HCT116 (cell line): ENCODE measurements at regions not wholly inside any gene's neighbourhood (a gene's known extent, or its start where the extent isn't known, plus 50 kb on each side); places are given as distances from the start of the nearest gene placed in this dataset.

Source experiments
- ATAC-seq: fragments of 200-7000 bp; cut with Tn5 transposase; 2 replicates; pipeline ENCODE4 v1.9.1; 2020; ENCODE audit warnings: mild to moderate bottlenecking, moderate library complexity
- BruUV-seq: library from RNA; stranded (reverse); fragments of 400-500 nt; replicated peaks from 2 replicates; lab custom pipeline; 2021; lab: Mats Ljungman, UMichigan
- CTCF ChIA-PET: fragments of 300-600 bp; sonication (Branson Sonifier 250); formaldehyde crosslinking; loops from one replicate; lab custom pipeline; 2021; ENCODE audit warnings: antibody characterized with exemption; lab: Charles Lee
- POLR2A ChIA-PET: fragments of 300-600, 350-600 bp; sonication (Branson Sonifier 250); formaldehyde crosslinking; loops from one replicate; lab custom pipeline; 2021; ENCODE audit warnings: antibody characterized with exemption; lab: Charles Lee
- RAD21 ChIA-PET, 2 experiments: fragments of 300-600 bp; sonication (Branson Sonifier 250); formaldehyde crosslinking; loops; one replicate each; lab custom pipeline; 2023; ENCODE audit warnings: low total read pairs in 2 of 2; ENCODE audit not compliant: uncharacterized antibody in 2 of 2, unreplicated experiment in 2 of 2, low non-redundant PET in 1 of 2; lab: Charles Lee
- DNase-seq: peaks from one replicate; pipeline ENCODE4 v3.0.0-alpha.2; 2010; ENCODE audit warnings: low read depth, low spot score
- H2AFZ ChIP-seq: fragments of 200-600 bp; shearing (Covaris generic), sonication (generic); 2 replicates; pipeline ENCODE4 v1.6.1; 2017; ENCODE audit warnings: low read depth, mixed run types, mixed read lengths, antibody characterized with exemption, low read length; ENCODE audit not compliant: poor library complexity, severe bottlenecking
- H3K27ac ChIP-seq: 2 replicates; pipeline ENCODE4 v1.5.1; 2012; ENCODE audit warnings: low read depth, low read length
- H3K27me3 ChIP-seq: fragments of 200-600 bp; sonication (generic); 2 replicates; pipeline ENCODE4 v1.6.1; 2016; ENCODE audit warnings: mixed run types, low read length, mixed read lengths; ENCODE audit not compliant: insufficient read depth
- H3K36me3 ChIP-seq, 2 experiments: fragments of 200-500 bp in 1 of 2; fragments of 200-600 bp in 1 of 2; sonication (Bioruptor generic) in 1 of 2; sonication (generic) in 1 of 2; 2 replicates each; pipeline versions ENCODE4 v1.5.1 to v1.6.1; 2014 to 2016; ENCODE audit warnings: low read length in 2 of 2, inconsistent platforms in 1 of 2, mixed read lengths in 1 of 2, mixed run types in 1 of 2; ENCODE audit not compliant: insufficient read depth in 2 of 2, control insufficient read depth in 1 of 2
- H3K4me1 ChIP-seq, 2 experiments: fragments of 200-600 bp in 1 of 2; sonication (generic) in 1 of 2; 2 replicates each; pipeline versions ENCODE4 v1.5.1 to v1.6.1; 2012 to 2017; ENCODE audit warnings: low read length in 2 of 2, inconsistent platforms in 1 of 2, mild to moderate bottlenecking in 1 of 2, mixed read lengths in 1 of 2, mixed run types in 1 of 2, moderate library complexity in 1 of 2; ENCODE audit not compliant: insufficient read depth in 2 of 2, control insufficient read depth in 1 of 2
- H3K4me2 ChIP-seq: fragments of 200-600 bp; sonication (generic); 2 replicates; pipeline ENCODE4 v1.6.1; 2017; ENCODE audit warnings: mixed run types, low read length, mixed read lengths
- H3K4me3 ChIP-seq, 2 experiments: fragments of 200-600 bp in 1 of 2; sonication (generic) in 1 of 2; replicated peaks in 1 of 2; 2 replicates each; pipeline ENCODE4 v1.5.1; 2011 to 2016; ENCODE audit warnings: low read length in 2 of 2, control low read depth in 1 of 2, low read depth in 1 of 2, mild to moderate bottlenecking in 1 of 2, mixed read lengths in 1 of 2, mixed run types in 1 of 2
- H3K79me2 ChIP-seq: fragments of 200-600 bp; sonication (generic); 2 replicates; pipeline ENCODE4 v1.6.1; 2017; ENCODE audit warnings: mild to moderate bottlenecking, mixed run types, low read length, moderate library complexity, mixed read lengths; ENCODE audit not compliant: insufficient read depth
- H3K9ac ChIP-seq: fragments of 200-600 bp; sonication (generic); 2 replicates; pipeline ENCODE4 v1.6.1; 2016; ENCODE audit warnings: low read length, mixed read lengths
- H3K9me2 ChIP-seq: fragments of 200-600 bp; sonication (generic), shearing (Covaris generic); 2 replicates; pipeline ENCODE4 v1.6.1; 2017; ENCODE audit warnings: mixed run types, mild to moderate bottlenecking, moderate library complexity; ENCODE audit not compliant: insufficient read depth
- H3K9me3 ChIP-seq, 2 experiments: fragments of 200-500 bp in 1 of 2; fragments of 200-600 bp in 1 of 2; sonication (Bioruptor generic) in 1 of 2; sonication (generic) in 1 of 2; 2 replicates each; pipeline ENCODE4 v1.6.1; 2014 to 2017; ENCODE audit warnings: low read length in 2 of 2, mixed read lengths in 2 of 2, inconsistent platforms in 1 of 2, low read depth in 1 of 2, mild to moderate bottlenecking in 1 of 2, mixed run types in 1 of 2, moderate library complexity in 1 of 2; ENCODE audit not compliant: control insufficient read depth in 1 of 2, insufficient read depth in 1 of 2
- H4K20me1 ChIP-seq: fragments of 200-600 bp; sonication (generic), shearing (Covaris generic); 2 replicates; pipeline ENCODE4 v1.6.1; 2017; ENCODE audit warnings: mixed run types, mild to moderate bottlenecking, moderate library complexity; ENCODE audit not compliant: insufficient read depth
- CBX3 ChIP-seq: IDR thresholded peaks from 2 replicates; pipeline ENCODE4 v1.6.1; 2012; ENCODE audit warnings: low read depth
- CEBPB ChIP-seq: IDR thresholded peaks from 2 replicates; pipeline ENCODE4 v1.6.1; 2012; ENCODE audit warnings: low read depth
- CTCF ChIP-seq, 3 experiments: fragments of 200-600 bp in 1 of 3; sonication (generic) in 1 of 3; IDR thresholded peaks in 2 of 3; conservative IDR thresholded peaks in 1 of 3; 2 replicates each; pipeline ENCODE4 v1.5.1; 2012 to 2017; ENCODE audit warnings: low read depth in 2 of 3, low read length in 2 of 3, antibody characterized with exemption in 1 of 3, borderline replicate concordance in 1 of 3, control low read depth in 1 of 3, mild to moderate bottlenecking in 1 of 3, mixed read lengths in 1 of 3, mixed run types in 1 of 3, moderate library complexity in 1 of 3; ENCODE audit not compliant: insufficient read depth in 1 of 3
- ELF1 ChIP-seq: IDR thresholded peaks from 2 replicates; pipeline ENCODE4 v1.6.1; 2012; ENCODE audit warnings: low read depth, borderline replicate concordance
- EZH2 ChIP-seq: fragments of 200-600 bp; sonication (generic); IDR thresholded peaks from 2 replicates; pipeline ENCODE4 v1.6.1; 2017; ENCODE audit warnings: antibody characterized with exemption, mixed run types
- EZH2phosphoT487 ChIP-seq: fragments of 200-600 bp; IDR thresholded peaks from 2 replicates; pipeline ENCODE4 v1.6.1; 2018; ENCODE audit warnings: antibody characterized with exemption, borderline replicate concordance
- FOSL1 ChIP-seq: IDR thresholded peaks from 2 replicates; pipeline ENCODE4 v1.6.1; 2012; ENCODE audit warnings: low read depth
- JUND ChIP-seq: IDR thresholded peaks from 2 replicates; pipeline ENCODE4 v1.6.1; 2012
- POLR2A ChIP-seq: IDR thresholded peaks from 2 replicates; pipeline ENCODE4 v1.7.0; 2011; ENCODE audit warnings: borderline replicate concordance; ENCODE audit not compliant: insufficient read depth, insufficient read length; ENCODE audit errors: extremely low read depth
- RAD21 ChIP-seq: IDR thresholded peaks from 2 replicates; pipeline ENCODE4 v1.6.1; 2012; ENCODE audit warnings: low read depth, mild to moderate bottlenecking
- SIN3A ChIP-seq: IDR thresholded peaks from 2 replicates; pipeline ENCODE4 v1.6.1; 2012; ENCODE audit warnings: low read depth
- SP1 ChIP-seq: IDR thresholded peaks from 2 replicates; pipeline ENCODE4 v1.6.1; 2012; ENCODE audit warnings: low read depth
- SRF ChIP-seq: IDR thresholded peaks from 2 replicates; pipeline ENCODE4 v1.6.1; 2012; ENCODE audit warnings: low read depth
- TCF7L2 ChIP-seq: IDR thresholded peaks from 2 replicates; pipeline ENCODE4 v1.7.0; 2011; ENCODE audit warnings: borderline replicate concordance, inconsistent platforms; ENCODE audit not compliant: insufficient read depth, insufficient read length; ENCODE audit errors: extremely low read depth
- ZNF274 ChIP-seq: fragments of 200-500 bp; sonication (Bioruptor generic); IDR thresholded peaks from 2 replicates; pipeline ENCODE4 v1.6.1; 2014; ENCODE audit warnings: mild to moderate bottlenecking, low read depth, low read length, inconsistent platforms
- intact Hi-C: fragments of 100-400 bp; cut with micrococcal nuclease; formaldehyde crosslinking; loops from 2 replicates; pipeline ENCODE4 v1.10.0; 2022
- TF ChIP-seq, protein P1 (sequence below): IDR thresholded peaks from 2 replicates; pipeline ENCODE4 v1.6.1; 2012

DNA sequence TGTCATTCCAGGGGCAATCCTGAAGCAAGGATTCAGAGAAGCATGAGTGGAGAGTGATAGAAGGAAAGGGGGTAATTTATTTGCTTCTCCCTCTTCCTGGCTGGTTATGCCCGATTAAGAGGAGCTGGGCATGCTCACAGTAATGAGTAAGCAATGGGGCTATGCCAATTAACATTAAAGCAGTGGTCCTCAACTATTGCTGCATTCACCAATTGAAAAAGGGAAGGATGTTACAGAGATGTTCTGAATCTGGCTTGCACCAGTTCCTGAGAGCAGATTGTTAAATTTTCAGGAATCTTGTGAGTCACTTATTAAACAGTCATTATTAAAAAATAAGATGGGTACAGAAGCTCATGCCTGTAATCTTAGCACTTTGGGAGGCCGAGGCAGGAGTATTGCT is 85.9 kb upstream of the ZBTB20 start:
- Histone ChIP-seq H3K4me3 (no peak overlapping the region), H3K9me2 (no peaks in the 10 kb centered on the region), H3K27me3 (no peaks in the 10 kb centered on the region), H2AFZ (no peak overlapping the region), H3K4me2 (no peak overlapping the region), H4K20me1 (no peaks in the 10 kb centered on the region), H3K9me3 (no peaks in the 10 kb centered on the region), H3K79me2 (no peaks in the 10 kb centered on the region), H3K9ac (no peak overlapping the region), H3K4me1 (no peaks in the 10 kb centered on the region), H3K27ac (no peak overlapping the region), H3K36me3 (no peaks in the 10 kb centered on the region)
- no peak for TF ChIP-seq SRF
- no peak for TF ChIP-seq CTCF (IDR thresholded peaks at IDR 0.05 in 2 of 3, conservative IDR thresholded peaks at IDR 0.05 in 1 of 3; ENCODE audit: borderline replicate concordance in 1 of 3, insufficient read depth in 1 of 3, low read depth in 2 of 3, low read length in 2 of 3)
- no peak for TF ChIP-seq JUND
- TF ChIP-seq CBX3: no peak
- no peak for TF ChIP-seq ZNF274
- no peak for TF ChIP-seq POLR2A
- no peak for TF ChIP-seq CEBPB
- no peak for TF ChIP-seq FOSL1
- TF ChIP-seq RAD21: no peak
- TF ChIP-seq SP1: no peak
- TF ChIP-seq, protein P1, sequence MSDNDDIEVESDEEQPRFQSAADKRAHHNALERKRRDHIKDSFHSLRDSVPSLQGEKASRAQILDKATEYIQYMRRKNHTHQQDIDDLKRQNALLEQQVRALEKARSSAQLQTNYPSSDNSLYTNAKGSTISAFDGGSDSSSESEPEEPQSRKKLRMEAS: no peak
- no peak for TF ChIP-seq TCF7L2
- TF ChIP-seq EZH2: no peak
- no peak for TF ChIP-seq SIN3A
- TF ChIP-seq ELF1: no peak
- no peak for TF ChIP-seq EZH2phosphoT487
- no peak for DNase-seq
- CTCF ChIA-PET: interaction anchor here (2.6 kb wide), 1 partner anchor 15 kb away, joined by 6 read pairs; no protein-coding TSS in a partner anchor
- no peak for ATAC-seq
- intact Hi-C loops: no loop called here
- RAD21 ChIA-PET: no interaction called here
- POLR2A ChIA-PET: no interaction called here
- no TSS peak for BruUV-seq
